DMS 273 treated with DMSO at 0.1 percent for 48 hours (cell line): ENCODE measurements at regions not wholly inside any gene's neighbourhood (a gene's known extent, or its start where the extent isn't known, plus 50 kb on each side); places are given as distances from the start of the nearest gene placed in this dataset.
A peak's percentile ranks its signal among the peaks of the same experiment; 100 is the strongest.
"Not testable (repeated sequence)": the region's sequence is repeated elsewhere in the genome, so short reads cannot be mapped to it uniquely, and the experiment has no call there.

Source experiments
- DNase-seq: peaks from one replicate; lab custom pipeline; 2025; lab: John Stamatoyannopoulos, UW

GRCh38 chr5:15334551-15335266, 165.3 kb upstream of the FBXL7 start:
- DNase-seq, result no peak

- DNase-seq, result no peak
Measured at GRCh38 chr5:15333091-15333490, 166.9 kb upstream of the FBXL7 start.

GRCh38 chr5:15326932-15327331, 173.0 kb upstream of the FBXL7 start:
- no peak for DNase-seq

GRCh38 chr5:15326471-15326870, 173.5 kb upstream of the FBXL7 start:
- DNase-seq, result no peak

- no peak for DNase-seq
Measured at GRCh38 chr5:15322421-15322820, 177.6 kb upstream of the FBXL7 start.

- DNase-seq, result no peak
Measured at GRCh38 chr5:15321776-15322175, 178.2 kb upstream of the FBXL7 start.

GRCh38 chr5:15320871-15321270, 179.1 kb upstream of the FBXL7 start:
- peak; percentile 84 for DNase-seq

- no peak for DNase-seq
Measured at GRCh38 chr5:15304914-15305834, 194.8 kb upstream of the FBXL7 start.

GRCh38 chr5:15304066-15304731, 195.8 kb upstream of the FBXL7 start:
- no peak for DNase-seq

- no peak for DNase-seq
Measured at GRCh38 chr5:15300141-15300540, 199.8 kb upstream of the FBXL7 start.

GRCh38 chr5:15290953-15291352, 209.0 kb upstream of the FBXL7 start:
- DNase-seq, result no peak

- DNase-seq, result no peak
Measured at GRCh38 chr5:15286650-15287049, 213.3 kb upstream of the FBXL7 start.

- DNase-seq, result no peak
Measured at GRCh38 chr5:15285901-15286583, 213.9 kb upstream of the FBXL7 start.

GRCh38 chr5:15284706-15285105, 215.3 kb upstream of the FBXL7 start:
- no peak for DNase-seq

GRCh38 chr5:15283076-15283475, 216.9 kb upstream of the FBXL7 start:
- DNase-seq, result no peak

GRCh38 chr5:15282611-15283010, 217.4 kb upstream of the FBXL7 start:
- no peak for DNase-seq

- DNase-seq, result not testable (repeated sequence)
Measured at GRCh38 chr5:15271596-15271995, 228.4 kb upstream of the FBXL7 start.

- DNase-seq, result no peak
Measured at GRCh38 chr5:15267966-15268365, 232.0 kb upstream of the FBXL7 start.

- no peak for DNase-seq
Measured at GRCh38 chr5:15266841-15267240, 233.1 kb upstream of the FBXL7 start.

GRCh38 chr5:15266229-15266628, 233.8 kb upstream of the FBXL7 start:
- DNase-seq, result no peak

- DNase-seq, result no peak
Measured at GRCh38 chr5:15263942-15264341, 236.0 kb upstream of the FBXL7 start.

- DNase-seq, result no peak
Measured at GRCh38 chr5:15263406-15263805, 236.6 kb upstream of the FBXL7 start.
